ENCODE measurements at regions not wholly inside any gene's neighbourhood (a gene's known extent, or its start where the extent isn't known, plus 50 kb on each side); places are given as distances from the start of the nearest gene placed in this dataset.

DNA sequence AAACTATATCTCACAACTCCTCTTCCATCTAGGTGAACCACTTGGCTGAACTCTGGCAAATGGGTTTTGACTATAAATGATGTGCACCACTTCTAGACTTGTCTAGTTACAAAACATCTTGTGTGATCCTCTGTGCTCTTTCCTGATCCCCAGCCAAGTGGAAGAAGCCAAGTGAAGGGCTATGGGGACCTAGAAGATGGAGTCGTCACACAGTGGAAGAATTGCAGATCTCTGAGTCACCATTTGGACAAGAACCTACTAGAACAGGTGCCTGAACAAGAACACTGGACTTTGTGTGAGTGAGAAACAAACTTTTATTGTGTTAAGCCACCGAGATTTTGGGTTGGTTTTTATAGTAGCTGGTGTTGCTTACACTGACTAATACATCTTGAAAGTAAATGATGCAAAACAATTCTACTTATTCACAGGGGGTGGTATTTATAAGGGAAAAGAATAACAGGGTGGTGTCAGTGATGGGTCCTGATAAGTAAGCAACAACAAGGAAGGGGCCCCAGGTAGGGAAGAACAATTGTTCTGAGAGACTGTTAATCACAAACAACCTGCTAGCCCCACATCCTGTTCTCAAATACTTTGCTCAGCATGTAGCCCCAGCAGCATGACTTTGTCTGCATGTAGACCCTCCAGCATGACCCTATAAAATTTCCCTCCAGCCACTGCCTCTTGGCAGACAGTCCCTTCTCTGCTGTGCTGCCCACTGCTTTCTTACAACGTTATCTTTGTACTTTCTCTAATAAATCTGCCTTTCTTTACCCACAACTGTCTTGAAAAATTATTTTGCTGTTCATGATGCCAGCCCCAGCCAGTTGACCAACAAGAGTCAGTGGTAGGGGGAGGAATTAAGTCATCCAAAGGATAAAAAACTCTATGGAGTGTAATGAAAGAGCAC lies 280.7 kb upstream of the PLET1 start:
- ChIA-PET CTCF (interaction anchor here (2.0 kb wide), 1 partner anchor 14 kb away, joined by 8 read pairs; no protein-coding TSS in a partner anchor), POLR2A (no interaction called here)
- TF ChIP-seq, protein P1, sequence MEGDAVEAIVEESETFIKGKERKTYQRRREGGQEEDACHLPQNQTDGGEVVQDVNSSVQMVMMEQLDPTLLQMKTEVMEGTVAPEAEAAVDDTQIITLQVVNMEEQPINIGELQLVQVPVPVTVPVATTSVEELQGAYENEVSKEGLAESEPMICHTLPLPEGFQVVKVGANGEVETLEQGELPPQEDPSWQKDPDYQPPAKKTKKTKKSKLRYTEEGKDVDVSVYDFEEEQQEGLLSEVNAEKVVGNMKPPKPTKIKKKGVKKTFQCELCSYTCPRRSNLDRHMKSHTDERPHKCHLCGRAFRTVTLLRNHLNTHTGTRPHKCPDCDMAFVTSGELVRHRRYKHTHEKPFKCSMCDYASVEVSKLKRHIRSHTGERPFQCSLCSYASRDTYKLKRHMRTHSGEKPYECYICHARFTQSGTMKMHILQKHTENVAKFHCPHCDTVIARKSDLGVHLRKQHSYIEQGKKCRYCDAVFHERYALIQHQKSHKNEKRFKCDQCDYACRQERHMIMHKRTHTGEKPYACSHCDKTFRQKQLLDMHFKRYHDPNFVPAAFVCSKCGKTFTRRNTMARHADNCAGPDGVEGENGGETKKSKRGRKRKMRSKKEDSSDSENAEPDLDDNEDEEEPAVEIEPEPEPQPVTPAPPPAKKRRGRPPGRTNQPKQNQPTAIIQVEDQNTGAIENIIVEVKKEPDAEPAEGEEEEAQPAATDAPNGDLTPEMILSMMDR (IDR thresholded peaks at IDR 0.05; ENCODE audit: insufficient read depth, low read length, missing control alignments) = no peak
- H3K4me3 ChIP-seq (ENCODE audit: low read depth, low read length) = no peak overlapping the region
- DNase-seq (ENCODE audit: low read depth, low spot score) = no peak

DNA sequence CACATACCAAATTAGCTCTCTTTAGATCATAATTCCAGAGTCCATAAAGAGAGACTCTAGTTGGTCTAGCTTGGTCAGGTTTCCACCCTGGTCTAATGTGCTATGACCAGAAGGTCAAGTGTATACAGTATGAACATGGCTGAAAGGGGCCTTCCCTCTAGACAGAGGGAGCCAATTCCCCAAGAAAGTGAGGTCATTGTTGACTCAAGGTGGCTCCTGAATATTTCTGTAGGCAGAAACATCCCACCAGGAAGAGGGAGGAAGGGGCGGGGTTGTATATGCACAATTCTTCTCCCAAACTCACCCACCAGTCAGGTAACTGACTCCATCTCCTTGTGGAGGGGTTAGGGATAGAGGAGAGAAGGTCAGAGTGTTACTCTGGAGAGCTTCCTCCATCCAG lies 281.8 kb upstream of the PLET1 start:
- DNase-seq (ENCODE audit: low read depth, low spot score) = no peak
- ChIA-PET CTCF (no interaction called here), POLR2A (no interaction called here)
- H3K4me3 ChIP-seq (ENCODE audit: low read depth, low read length) = no peak overlapping the region
- TF ChIP-seq, protein P1 (IDR thresholded peaks at IDR 0.05; ENCODE audit: insufficient read depth, low read length, missing control alignments) = no peak

DNA sequence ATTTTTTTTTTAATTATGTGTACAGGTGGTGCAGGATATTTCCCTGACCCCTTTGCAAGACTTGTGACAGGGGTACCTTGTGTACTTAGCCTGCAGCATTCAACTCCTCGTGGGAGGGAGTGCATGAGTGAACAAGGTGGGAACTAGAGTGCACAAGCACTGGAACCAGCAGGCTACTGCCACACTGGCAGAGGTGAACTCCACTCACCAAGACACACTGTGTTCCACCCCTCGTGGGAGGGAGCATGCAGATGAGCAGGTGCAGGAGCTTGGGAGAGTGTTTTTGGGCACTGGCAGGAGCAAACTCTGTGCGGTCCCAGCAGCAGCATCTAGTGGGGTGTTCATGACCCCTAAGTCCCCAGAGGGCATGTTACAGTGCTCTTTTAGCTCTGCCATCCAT lies 282.7 kb upstream of the PLET1 start:
- ChIA-PET CTCF (no interaction called here), POLR2A (no interaction called here)
- TF ChIP-seq, protein P1 (IDR thresholded peaks at IDR 0.05; ENCODE audit: insufficient read depth, low read length, missing control alignments) = no peak
- no peak overlapping the region for H3K4me3 ChIP-seq (ENCODE audit: low read depth, low read length)
- no peak for DNase-seq (ENCODE audit: low read depth, low spot score)

DNA sequence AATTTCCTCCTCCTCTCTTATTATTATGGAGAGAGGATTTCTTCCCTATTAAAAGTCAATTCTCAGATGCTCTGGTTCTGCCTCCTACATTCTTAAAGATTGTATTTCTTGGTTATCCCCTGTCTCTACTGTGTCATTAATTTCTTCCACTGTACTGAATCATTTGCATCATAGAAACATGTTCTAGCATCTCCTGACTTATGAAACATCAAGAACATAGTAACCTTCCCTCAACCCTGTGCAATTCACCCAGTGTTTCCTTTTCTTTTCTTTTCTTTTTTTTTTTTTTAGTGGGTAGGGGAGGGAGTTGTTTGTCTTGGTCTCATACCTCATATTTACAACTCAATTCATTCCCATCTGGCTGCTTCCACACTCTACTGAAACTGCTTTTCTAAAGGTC lies 288.0 kb upstream of the PLET1 start:
- no peak overlapping the region for H3K4me3 ChIP-seq (ENCODE audit: low read depth, low read length)
- CTCF ChIA-PET = no interaction called here
- POLR2A ChIA-PET = no interaction called here
- DNase-seq (ENCODE audit: low read depth, low spot score) = no peak
- TF ChIP-seq, protein P1 (IDR thresholded peaks at IDR 0.05; ENCODE audit: insufficient read depth, low read length, missing control alignments) = no peak

DNA sequence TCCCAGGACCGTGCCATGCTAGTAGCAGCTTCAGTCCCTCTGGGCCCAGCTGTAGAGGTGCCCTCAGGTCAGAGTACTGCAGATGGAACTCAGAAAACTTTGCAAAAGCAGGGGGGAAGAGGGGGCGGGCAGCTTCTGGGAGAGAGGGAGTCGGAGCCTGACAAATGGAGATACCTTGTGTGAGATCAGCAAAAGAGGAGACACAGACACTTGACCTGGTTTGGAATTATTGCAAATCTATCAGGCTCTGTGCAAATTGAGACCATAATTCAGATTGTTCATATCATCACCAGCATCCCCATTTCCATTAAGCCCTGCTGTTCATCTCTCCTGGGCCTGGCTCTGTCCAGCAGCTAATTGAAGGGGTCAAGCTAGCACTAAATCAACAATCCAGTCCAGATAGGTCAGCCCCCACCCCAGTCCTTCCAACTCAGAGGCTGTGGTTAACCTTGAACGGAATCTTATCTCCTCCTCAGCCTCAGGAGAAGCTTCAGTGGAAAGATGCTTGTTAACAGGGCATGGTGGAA lies 292.6 kb upstream of the PLET1 start:
- TF ChIP-seq, protein P1 (IDR thresholded peaks at IDR 0.05; ENCODE audit: insufficient read depth, low read length, missing control alignments) = no peak
- CTCF ChIA-PET = interaction anchor here (1.1 kb wide), 1 partner anchor 261 kb away, joined by 5 read pairs; no protein-coding TSS in a partner anchor
- DNase-seq (ENCODE audit: low read depth, low spot score) = no peak
- POLR2A ChIA-PET = no interaction called here
- no peak overlapping the region for H3K4me3 ChIP-seq (ENCODE audit: low read depth, low read length)

DNA sequence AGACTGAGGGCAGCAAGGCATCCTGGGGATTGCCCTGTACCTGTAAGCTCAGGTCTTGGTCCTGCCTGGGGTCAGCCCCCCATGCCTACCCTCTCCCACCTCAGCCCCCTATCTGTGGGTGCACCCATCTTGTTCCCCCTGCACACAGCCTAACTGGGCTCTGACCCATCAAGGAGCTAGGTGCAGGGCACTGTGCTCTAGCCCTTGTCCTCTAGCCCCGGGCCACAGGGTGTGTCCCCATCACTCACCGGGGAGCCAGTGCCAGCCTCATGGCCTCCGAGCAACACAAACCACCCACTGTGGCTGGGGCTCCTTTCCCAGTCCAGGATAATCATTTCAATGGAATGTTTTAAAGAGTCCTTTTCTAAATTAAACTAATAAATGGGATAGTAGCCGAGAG lies 293.9 kb upstream of the PLET1 start:
- H3K4me3 ChIP-seq (ENCODE audit: low read depth, low read length) = no peak overlapping the region
- DNase-seq (ENCODE audit: low read depth, low spot score) = no peak
- POLR2A ChIA-PET = no interaction called here
- TF ChIP-seq, protein P1 (IDR thresholded peaks at IDR 0.05; ENCODE audit: insufficient read depth, low read length, missing control alignments) = no peak
- CTCF ChIA-PET = interaction anchor here (1.5 to 3.3 kb wide), 6 partner anchors 31 to 327 kb away, joined by 3 to 41 read pairs (median 7); no protein-coding TSS in a partner anchor
